HCT116 (cell line): ENCODE measurements at regions not wholly inside any gene's neighbourhood (a gene's known extent, or its start where the extent isn't known, plus 50 kb on each side); places are given as distances from the start of the nearest gene placed in this dataset.

Source experiments
- ATAC-seq: fragments of 200-7000 bp; cut with Tn5 transposase; 2 replicates; pipeline ENCODE4 v1.9.1; 2020; ENCODE audit warnings: mild to moderate bottlenecking, moderate library complexity
- BruUV-seq: library from RNA; stranded (reverse); fragments of 400-500 nt; replicated peaks from 2 replicates; lab custom pipeline; 2021; lab: Mats Ljungman, UMichigan
- CTCF ChIA-PET: fragments of 300-600 bp; sonication (Branson Sonifier 250); formaldehyde crosslinking; loops from one replicate; lab custom pipeline; 2021; ENCODE audit warnings: antibody characterized with exemption; lab: Charles Lee
- POLR2A ChIA-PET: fragments of 300-600, 350-600 bp; sonication (Branson Sonifier 250); formaldehyde crosslinking; loops from one replicate; lab custom pipeline; 2021; ENCODE audit warnings: antibody characterized with exemption; lab: Charles Lee
- RAD21 ChIA-PET, 2 experiments: fragments of 300-600 bp; sonication (Branson Sonifier 250); formaldehyde crosslinking; loops; one replicate each; lab custom pipeline; 2023; ENCODE audit warnings: low total read pairs in 2 of 2; ENCODE audit not compliant: uncharacterized antibody in 2 of 2, unreplicated experiment in 2 of 2, low non-redundant PET in 1 of 2; lab: Charles Lee
- DNase-seq: peaks from one replicate; pipeline ENCODE4 v3.0.0-alpha.2; 2010; ENCODE audit warnings: low read depth, low spot score
- H2AFZ ChIP-seq: fragments of 200-600 bp; shearing (Covaris generic), sonication (generic); 2 replicates; pipeline ENCODE4 v1.6.1; 2017; ENCODE audit warnings: low read depth, mixed run types, mixed read lengths, antibody characterized with exemption, low read length; ENCODE audit not compliant: poor library complexity, severe bottlenecking
- H3K27ac ChIP-seq: 2 replicates; pipeline ENCODE4 v1.5.1; 2012; ENCODE audit warnings: low read depth, low read length
- H3K27me3 ChIP-seq: fragments of 200-600 bp; sonication (generic); 2 replicates; pipeline ENCODE4 v1.6.1; 2016; ENCODE audit warnings: mixed run types, low read length, mixed read lengths; ENCODE audit not compliant: insufficient read depth
- H3K36me3 ChIP-seq, 2 experiments: fragments of 200-500 bp in 1 of 2; fragments of 200-600 bp in 1 of 2; sonication (Bioruptor generic) in 1 of 2; sonication (generic) in 1 of 2; 2 replicates each; pipeline versions ENCODE4 v1.5.1 to v1.6.1; 2014 to 2016; ENCODE audit warnings: low read length in 2 of 2, inconsistent platforms in 1 of 2, mixed read lengths in 1 of 2, mixed run types in 1 of 2; ENCODE audit not compliant: insufficient read depth in 2 of 2, control insufficient read depth in 1 of 2
- H3K4me1 ChIP-seq, 2 experiments: fragments of 200-600 bp in 1 of 2; sonication (generic) in 1 of 2; 2 replicates each; pipeline versions ENCODE4 v1.5.1 to v1.6.1; 2012 to 2017; ENCODE audit warnings: low read length in 2 of 2, inconsistent platforms in 1 of 2, mild to moderate bottlenecking in 1 of 2, mixed read lengths in 1 of 2, mixed run types in 1 of 2, moderate library complexity in 1 of 2; ENCODE audit not compliant: insufficient read depth in 2 of 2, control insufficient read depth in 1 of 2
- H3K4me2 ChIP-seq: fragments of 200-600 bp; sonication (generic); 2 replicates; pipeline ENCODE4 v1.6.1; 2017; ENCODE audit warnings: mixed run types, low read length, mixed read lengths
- H3K4me3 ChIP-seq, 2 experiments: fragments of 200-600 bp in 1 of 2; sonication (generic) in 1 of 2; replicated peaks in 1 of 2; 2 replicates each; pipeline ENCODE4 v1.5.1; 2011 to 2016; ENCODE audit warnings: low read length in 2 of 2, control low read depth in 1 of 2, low read depth in 1 of 2, mild to moderate bottlenecking in 1 of 2, mixed read lengths in 1 of 2, mixed run types in 1 of 2
- H3K79me2 ChIP-seq: fragments of 200-600 bp; sonication (generic); 2 replicates; pipeline ENCODE4 v1.6.1; 2017; ENCODE audit warnings: mild to moderate bottlenecking, mixed run types, low read length, moderate library complexity, mixed read lengths; ENCODE audit not compliant: insufficient read depth
- H3K9ac ChIP-seq: fragments of 200-600 bp; sonication (generic); 2 replicates; pipeline ENCODE4 v1.6.1; 2016; ENCODE audit warnings: low read length, mixed read lengths
- H3K9me2 ChIP-seq: fragments of 200-600 bp; sonication (generic), shearing (Covaris generic); 2 replicates; pipeline ENCODE4 v1.6.1; 2017; ENCODE audit warnings: mixed run types, mild to moderate bottlenecking, moderate library complexity; ENCODE audit not compliant: insufficient read depth
- H3K9me3 ChIP-seq, 2 experiments: fragments of 200-500 bp in 1 of 2; fragments of 200-600 bp in 1 of 2; sonication (Bioruptor generic) in 1 of 2; sonication (generic) in 1 of 2; 2 replicates each; pipeline ENCODE4 v1.6.1; 2014 to 2017; ENCODE audit warnings: low read length in 2 of 2, mixed read lengths in 2 of 2, inconsistent platforms in 1 of 2, low read depth in 1 of 2, mild to moderate bottlenecking in 1 of 2, mixed run types in 1 of 2, moderate library complexity in 1 of 2; ENCODE audit not compliant: control insufficient read depth in 1 of 2, insufficient read depth in 1 of 2
- H4K20me1 ChIP-seq: fragments of 200-600 bp; sonication (generic), shearing (Covaris generic); 2 replicates; pipeline ENCODE4 v1.6.1; 2017; ENCODE audit warnings: mixed run types, mild to moderate bottlenecking, moderate library complexity; ENCODE audit not compliant: insufficient read depth
- ELF1 ChIP-seq: IDR thresholded peaks from 2 replicates; pipeline ENCODE4 v1.6.1; 2012; ENCODE audit warnings: low read depth, borderline replicate concordance
- EZH2phosphoT487 ChIP-seq: fragments of 200-600 bp; IDR thresholded peaks from 2 replicates; pipeline ENCODE4 v1.6.1; 2018; ENCODE audit warnings: antibody characterized with exemption, borderline replicate concordance
- FOSL1 ChIP-seq: IDR thresholded peaks from 2 replicates; pipeline ENCODE4 v1.6.1; 2012; ENCODE audit warnings: low read depth
- POLR2A ChIP-seq: IDR thresholded peaks from 2 replicates; pipeline ENCODE4 v1.7.0; 2011; ENCODE audit warnings: borderline replicate concordance; ENCODE audit not compliant: insufficient read depth, insufficient read length; ENCODE audit errors: extremely low read depth
- REST ChIP-seq: IDR thresholded peaks from 2 replicates; pipeline ENCODE4 v1.6.1; 2012; ENCODE audit warnings: low read depth
- SIN3A ChIP-seq: IDR thresholded peaks from 2 replicates; pipeline ENCODE4 v1.6.1; 2012; ENCODE audit warnings: low read depth
- SP1 ChIP-seq: IDR thresholded peaks from 2 replicates; pipeline ENCODE4 v1.6.1; 2012; ENCODE audit warnings: low read depth
- SRF ChIP-seq: IDR thresholded peaks from 2 replicates; pipeline ENCODE4 v1.6.1; 2012; ENCODE audit warnings: low read depth
- TCF7L2 ChIP-seq: IDR thresholded peaks from 2 replicates; pipeline ENCODE4 v1.7.0; 2011; ENCODE audit warnings: borderline replicate concordance, inconsistent platforms; ENCODE audit not compliant: insufficient read depth, insufficient read length; ENCODE audit errors: extremely low read depth
- YY1 ChIP-seq: IDR thresholded peaks from 2 replicates; pipeline ENCODE4 v1.6.1; 2011; ENCODE audit warnings: low read length, low read depth, moderate library complexity, mild to moderate bottlenecking; ENCODE audit not compliant: insufficient replicate concordance; ENCODE audit errors: extremely low read depth
- ZFX ChIP-seq: fragments of 450-650 bp; IDR thresholded peaks from 2 replicates; pipeline ENCODE4 v1.6.1; 2017
- intact Hi-C: fragments of 100-400 bp; cut with micrococcal nuclease; formaldehyde crosslinking; loops from 2 replicates; pipeline ENCODE4 v1.10.0; 2022
- TF ChIP-seq, protein P1 (sequence below): IDR thresholded peaks from 2 replicates; pipeline ENCODE4 v1.6.1; 2012

- Histone ChIP-seq H3K36me3 (no peaks in the 10 kb centered on the region), H3K9me3 (no peaks in the 10 kb centered on the region), H3K79me2 (no peaks in the 10 kb centered on the region), H2AFZ (no peak overlapping the region), H3K4me3 (no peak overlapping the region), H3K9ac (no peak overlapping the region), H3K4me2 (no peak overlapping the region), H3K27me3 (peaks cover 2% of the 10 kb centered on the region), H3K27ac (no peak overlapping the region), H4K20me1 (no peaks in the 10 kb centered on the region; the same call in 1 of the 2 replicates), H3K9me2 (no peaks in the 10 kb centered on the region), H3K4me1 (no peaks in the 10 kb centered on the region)
- DNase-seq (no peak), ATAC-seq (no peak)
- CTCF ChIA-PET, result no interaction called here
- TF ChIP-seq POLR2A (no peak), TCF7L2 (no peak)
- TF ChIP-seq, protein P1, sequence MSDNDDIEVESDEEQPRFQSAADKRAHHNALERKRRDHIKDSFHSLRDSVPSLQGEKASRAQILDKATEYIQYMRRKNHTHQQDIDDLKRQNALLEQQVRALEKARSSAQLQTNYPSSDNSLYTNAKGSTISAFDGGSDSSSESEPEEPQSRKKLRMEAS, result no peak
- intact Hi-C loops, result no loop called here
- BruUV-seq, result no TSS peak
- RAD21 ChIA-PET, result no interaction called here
- POLR2A ChIA-PET, result no interaction called here
Measured at GRCh38 chr3:59609657-59610348, 560.0 kb upstream of the CFAP20DC start.

GRCh38 chr3:59608356-59608755 is 558.5 kb upstream of the CFAP20DC start:
- ChIA-PET CTCF (interaction anchor here (1.7 to 3.0 kb wide), 2 partner anchors 202 to 249 kb away, joined by 4 to 9 read pairs; no protein-coding TSS in a partner anchor), POLR2A (no interaction called here), RAD21 (interaction anchor here in 1 of 2 experiments (1.1 kb wide), 1 partner anchor 249 kb away, joined by 5 read pairs; no protein-coding TSS in a partner anchor)
- H2AFZ ChIP-seq, result no peak overlapping the region
- H3K9me3 ChIP-seq, result no peaks in the 10 kb centered on the region
- BruUV-seq, result no TSS peak
- no peak overlapping the region for H3K4me3 ChIP-seq
- H3K4me2 ChIP-seq, result no peak overlapping the region
- intact Hi-C loops, result no loop called here
- H3K27ac ChIP-seq, result no peak overlapping the region
- H3K27me3 ChIP-seq, result peaks cover 7% of the 10 kb centered on the region
- H3K9ac ChIP-seq, result no peak overlapping the region
- ATAC-seq (no peak), DNase-seq (no peak)
- no peaks in the 10 kb centered on the region for H3K4me1 ChIP-seq
- no peaks in the 10 kb centered on the region for H3K36me3 ChIP-seq
- H3K9me2 ChIP-seq, result no peaks in the 10 kb centered on the region
- TF ChIP-seq SRF, result no peak
- TF ChIP-seq ZFX, result no peak
- no peak for TF ChIP-seq YY1
- TF ChIP-seq TCF7L2, result no peak
- no peak for TF ChIP-seq ELF1
- TF ChIP-seq FOSL1, result no peak
- TF ChIP-seq SIN3A, result no peak
- TF ChIP-seq SP1, result no peak
- no peak for TF ChIP-seq REST
- TF ChIP-seq, protein P1, result no peak
- no peak for TF ChIP-seq EZH2phosphoT487
- no peaks in the 10 kb centered on the region; the same call in 1 of the 2 replicates for H4K20me1 ChIP-seq
- no peaks in the 10 kb centered on the region for H3K79me2 ChIP-seq
